ENCODE measurements at regions not wholly inside any gene's neighbourhood (a gene's known extent, or its start where the extent isn't known, plus 50 kb on each side); places are given as distances from the start of the nearest gene placed in this dataset.
A peak's percentile ranks its signal among the peaks of the same experiment; 100 is the strongest.

DNA sequence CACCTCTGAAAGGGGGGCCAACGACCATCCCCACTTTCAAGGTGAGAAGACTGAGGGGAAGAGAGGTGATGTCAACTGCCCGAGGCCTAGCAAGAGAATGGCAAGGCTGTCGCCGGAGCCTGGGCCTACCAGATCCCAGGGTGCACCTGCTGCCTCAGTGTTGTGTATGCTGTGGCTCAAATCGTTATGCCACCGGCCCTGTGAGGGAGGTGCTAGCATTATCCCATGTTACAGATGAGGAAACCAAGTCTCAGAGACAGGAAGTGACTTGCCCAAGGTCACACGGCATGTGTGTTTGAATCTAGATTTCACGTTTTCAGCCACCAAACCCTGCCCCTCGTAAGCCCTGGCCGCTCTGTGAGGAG is 152.5 kb downstream of the CEBPB start:
- no peak for DNase-seq (ENCODE audit: low read depth)

DNA sequence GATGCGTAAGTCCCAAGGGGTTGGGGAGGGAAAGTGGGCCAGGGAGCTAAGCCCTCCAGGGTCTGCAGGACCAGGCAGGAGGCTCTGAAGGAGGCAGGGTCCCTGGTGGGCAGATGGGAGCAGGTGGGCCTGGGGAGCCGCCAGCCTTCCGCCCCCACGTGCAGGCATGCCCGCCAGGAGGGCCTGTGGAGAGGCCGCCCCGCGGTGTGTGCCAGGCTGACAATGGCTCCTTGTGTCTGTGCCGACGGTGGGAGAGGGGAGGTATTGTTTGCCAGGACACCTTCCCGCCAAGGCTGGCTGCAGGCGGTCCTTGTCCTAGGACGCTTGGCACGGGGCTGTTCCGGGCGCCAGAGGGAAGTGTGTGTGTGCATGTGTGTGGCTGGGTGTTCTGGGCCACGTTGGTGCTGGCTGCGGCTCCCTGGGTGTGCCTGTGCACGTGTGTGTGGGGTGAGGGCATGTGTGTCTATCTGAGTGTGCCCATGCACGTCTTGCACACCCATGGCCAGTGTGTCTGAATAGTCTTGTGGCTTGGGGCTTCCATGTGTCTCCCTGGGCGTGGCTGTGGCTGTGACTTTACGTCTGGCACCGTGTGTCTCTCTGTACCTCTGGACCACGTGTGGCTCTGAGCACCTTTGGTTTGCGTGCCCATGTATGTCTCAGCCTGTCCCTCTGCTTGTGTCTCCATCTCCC is 153.0 kb downstream of the CEBPB start:
- no peak for DNase-seq (ENCODE audit: low read depth)

DNA sequence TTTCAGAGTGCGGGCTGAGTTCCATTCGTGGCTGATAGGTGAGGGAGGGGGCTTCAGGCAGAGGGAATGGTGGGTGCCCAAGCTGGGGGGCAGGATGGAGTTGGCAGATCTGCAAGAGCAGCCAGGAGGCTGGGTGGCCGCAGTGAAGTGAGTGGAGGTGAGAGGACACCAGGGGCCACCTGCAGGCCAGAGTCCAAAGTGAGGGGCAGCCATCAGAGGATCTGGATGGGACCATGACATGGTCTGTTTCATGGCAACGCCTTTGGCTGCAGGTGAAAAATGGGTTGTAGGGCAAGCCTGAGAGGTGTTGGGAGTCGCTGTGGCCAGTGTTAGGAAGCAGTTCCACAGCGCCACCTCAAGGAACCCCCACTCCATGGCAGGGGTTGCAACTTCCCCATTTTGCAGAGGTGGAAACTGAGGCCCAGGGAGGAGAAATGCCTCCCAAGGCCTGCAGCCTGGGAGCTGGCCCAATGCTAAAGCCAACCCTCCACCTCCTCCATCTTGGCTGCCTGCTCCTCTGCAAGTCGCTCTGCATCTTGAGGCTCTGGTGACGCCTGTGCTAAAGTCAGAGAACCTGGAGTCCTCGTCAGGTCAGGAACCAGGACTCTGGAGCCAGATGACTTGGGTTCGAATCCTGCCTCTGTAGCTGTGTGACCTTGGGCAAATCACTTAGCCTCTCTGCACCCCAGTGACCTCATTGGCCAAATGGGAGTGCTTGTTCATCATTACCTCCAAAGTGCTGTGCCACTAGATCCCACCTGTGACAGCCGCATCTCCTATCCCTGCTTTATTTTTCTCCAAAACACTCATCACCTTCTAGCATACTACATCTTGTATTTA is 153.8 kb downstream of the CEBPB start:
- no peak for DNase-seq (ENCODE audit: low read depth)

DNA sequence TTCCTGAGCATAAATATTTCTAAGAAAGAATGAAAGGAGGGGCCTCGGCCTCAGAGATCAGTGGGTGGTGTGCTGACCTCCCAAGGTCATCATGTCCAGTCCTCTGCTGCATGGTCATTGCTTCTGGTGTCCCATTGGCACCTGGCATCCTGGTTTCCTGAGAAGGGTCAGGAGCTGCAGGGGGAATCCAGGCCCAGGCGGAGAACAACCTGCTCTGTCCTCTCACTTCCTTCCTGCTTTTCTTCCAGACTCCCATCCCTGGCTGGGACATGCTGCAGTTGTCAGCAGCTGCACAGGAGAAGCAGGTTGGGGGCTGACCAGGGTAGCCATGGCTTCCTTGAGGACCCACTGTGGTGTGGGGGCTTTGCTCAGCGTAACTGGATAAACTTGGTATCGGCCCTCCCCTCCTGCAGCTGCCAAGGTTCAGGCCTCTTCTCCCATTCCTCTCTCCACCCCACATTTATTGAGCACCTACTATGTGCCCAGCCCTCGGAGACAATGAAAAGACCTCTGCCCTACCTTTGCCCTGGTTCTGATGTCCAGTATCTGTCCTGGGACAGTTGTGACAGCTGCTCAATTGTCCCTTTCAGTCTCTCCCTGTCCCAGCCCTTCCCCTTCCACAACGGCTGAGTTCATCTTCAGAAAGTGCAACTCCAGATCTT is 155.2 kb downstream of the CEBPB start:
- DNase-seq (ENCODE audit: low read depth) = no peak

DNA sequence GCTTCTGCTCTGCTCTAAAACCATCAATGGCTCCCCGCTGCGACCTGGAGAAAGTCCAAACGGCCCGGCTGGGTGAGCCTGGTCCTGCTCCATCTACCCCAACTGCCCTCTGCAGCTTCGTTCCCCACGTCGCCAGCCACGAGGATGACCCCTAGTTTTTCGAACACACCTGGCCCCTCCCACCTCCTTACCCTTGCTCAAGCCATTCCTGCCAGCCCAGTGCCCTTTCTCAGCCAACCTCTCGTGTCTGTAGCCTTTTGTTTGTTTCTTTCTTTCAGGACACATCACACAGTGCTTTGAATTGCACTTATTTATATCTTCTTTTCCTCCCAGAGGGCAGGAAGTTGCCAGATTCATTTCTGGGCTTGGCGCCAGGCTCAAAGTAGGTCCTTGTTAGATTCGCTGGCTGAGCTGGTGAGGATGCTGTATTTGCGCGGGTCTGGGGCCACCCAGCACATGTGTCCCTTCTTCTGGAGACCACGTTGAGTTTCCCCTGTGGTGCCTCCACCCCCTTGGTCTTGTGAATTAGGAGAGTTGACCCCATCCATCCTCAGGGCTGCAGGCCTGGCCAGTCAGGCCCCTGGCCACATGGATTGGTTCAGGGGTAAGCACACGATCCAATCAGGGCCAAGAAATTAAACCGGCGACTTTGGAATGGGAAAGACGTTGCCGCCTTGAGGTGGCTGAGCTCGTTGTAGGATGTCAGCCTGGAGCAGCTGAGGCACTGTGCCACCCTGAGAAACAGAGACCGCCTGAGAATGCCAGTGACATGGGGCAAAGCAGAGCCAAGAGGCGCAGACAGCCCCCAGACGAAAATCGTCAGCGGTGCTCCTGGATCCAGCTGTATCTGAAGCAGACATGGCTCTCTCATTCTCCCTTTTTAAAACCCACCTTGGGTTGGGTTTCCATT is 156.0 kb downstream of the CEBPB start:
- DNase-seq (ENCODE audit: low read depth) = peak; percentile 74

DNA sequence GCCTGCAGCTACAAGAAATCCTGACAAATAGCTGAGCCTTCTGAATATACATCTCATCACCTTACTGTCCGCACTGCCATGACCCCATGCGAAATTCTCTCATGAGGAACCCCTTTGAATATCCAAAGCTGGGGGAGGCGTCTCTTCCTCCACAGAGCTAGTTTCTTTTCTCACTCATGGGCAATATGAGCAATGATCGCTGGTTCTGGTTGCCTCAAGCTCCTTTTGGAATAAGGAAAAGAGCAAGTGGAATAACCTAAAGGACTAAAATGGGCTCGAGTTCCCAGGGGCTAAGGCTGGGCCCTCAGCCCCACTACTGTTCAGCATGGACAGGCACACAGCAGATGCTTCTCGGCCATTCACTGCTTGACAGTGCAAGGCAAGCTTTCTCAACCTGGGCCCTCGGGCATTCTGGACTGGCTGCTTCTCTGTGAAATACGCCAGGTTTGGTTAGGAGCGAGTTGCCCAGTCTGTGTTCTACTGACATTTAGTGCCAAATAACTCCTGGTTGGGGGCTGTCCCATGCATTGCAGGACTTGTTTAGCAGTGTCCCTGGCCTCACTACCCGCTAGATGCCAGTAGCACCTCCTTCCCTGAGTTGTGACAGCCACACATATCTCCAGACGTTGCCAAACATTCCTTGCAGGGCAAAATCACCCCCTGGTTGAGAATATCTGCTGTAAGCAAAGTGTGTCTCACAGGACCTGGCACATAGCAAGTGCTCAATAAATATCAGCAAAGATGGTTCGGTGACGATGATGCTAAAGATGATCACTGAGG is 156.8 kb downstream of the CEBPB start:
- DNase-seq (ENCODE audit: low read depth) = no peak

DNA sequence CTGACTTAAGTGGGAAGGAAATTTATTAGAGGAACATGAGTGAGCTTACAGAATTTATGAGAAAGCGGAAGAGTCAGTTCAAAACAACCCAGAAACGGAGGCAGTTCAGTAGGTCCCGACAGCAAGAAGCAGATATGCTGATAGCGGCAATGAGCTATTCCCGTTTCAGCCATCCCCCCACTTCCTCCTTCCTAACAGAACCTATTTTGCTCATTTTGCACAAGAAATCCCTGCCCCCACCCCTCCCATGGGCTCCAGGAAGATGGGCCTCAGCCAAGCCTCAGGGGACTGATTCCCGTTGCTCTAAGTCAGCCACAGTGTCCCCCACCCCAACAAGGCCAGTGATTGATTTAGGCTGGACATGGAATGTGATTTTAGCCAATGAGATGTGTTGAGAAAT is 157.5 kb downstream of the CEBPB start:
- DNase-seq (ENCODE audit: low read depth) = no peak

DNA sequence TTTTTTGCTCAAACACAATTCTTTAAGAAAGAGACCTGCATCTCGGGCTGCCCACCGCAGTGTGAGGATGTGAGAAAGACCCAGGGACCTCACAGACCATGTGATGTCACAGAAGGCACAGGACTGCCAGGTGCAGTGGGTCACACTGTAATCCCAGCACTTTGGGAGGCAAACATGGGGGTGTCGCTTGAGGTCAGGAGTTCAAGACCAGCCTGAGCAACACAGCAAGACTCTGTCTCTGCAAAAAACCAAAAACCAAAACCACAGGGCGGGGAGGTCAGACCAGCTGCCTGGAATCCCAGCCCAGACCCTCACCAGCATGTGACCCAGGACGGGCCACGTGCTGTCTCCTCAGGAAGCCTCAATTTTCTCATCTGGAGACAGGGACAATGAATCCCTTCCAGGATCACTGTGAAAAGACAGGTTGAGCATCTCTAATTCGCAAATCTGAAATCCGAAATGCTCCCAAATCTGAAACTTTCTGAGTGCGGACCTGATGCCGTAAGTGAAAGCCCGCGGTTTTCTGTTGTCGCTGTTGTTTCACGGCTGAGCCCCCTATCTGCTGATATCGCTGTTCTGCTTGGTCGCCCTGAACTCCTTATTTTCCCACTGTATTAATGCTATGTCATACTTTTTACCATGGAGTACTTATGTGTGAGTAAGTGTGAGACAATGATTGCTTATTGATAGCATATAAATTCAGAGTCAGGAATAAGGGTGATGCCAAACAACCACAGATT is 159.5 kb upstream of the PTPN1 start:
- DNase-seq (ENCODE audit: low read depth) = no peak

DNA sequence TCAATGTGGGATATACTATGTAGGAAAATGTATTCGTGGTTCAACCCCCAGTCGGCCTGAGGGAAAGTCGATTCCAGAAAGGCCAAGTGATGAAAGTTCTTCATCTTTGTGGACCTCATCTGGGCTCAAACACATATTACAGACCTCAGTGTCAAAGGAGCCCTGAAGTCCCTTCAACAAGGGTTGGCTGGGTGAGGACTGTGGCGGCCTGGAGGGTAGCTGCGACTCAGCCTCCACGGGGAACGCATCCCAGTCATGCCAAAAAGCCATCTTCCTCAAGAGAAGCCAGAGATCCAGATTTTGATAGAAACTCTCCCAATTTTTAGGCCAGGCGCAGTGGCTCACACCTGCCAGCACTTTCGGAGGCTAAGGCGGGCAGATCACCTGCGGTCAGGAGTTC is 158.6 kb upstream of the PTPN1 start:
- no peak for DNase-seq (ENCODE audit: low read depth)

DNA sequence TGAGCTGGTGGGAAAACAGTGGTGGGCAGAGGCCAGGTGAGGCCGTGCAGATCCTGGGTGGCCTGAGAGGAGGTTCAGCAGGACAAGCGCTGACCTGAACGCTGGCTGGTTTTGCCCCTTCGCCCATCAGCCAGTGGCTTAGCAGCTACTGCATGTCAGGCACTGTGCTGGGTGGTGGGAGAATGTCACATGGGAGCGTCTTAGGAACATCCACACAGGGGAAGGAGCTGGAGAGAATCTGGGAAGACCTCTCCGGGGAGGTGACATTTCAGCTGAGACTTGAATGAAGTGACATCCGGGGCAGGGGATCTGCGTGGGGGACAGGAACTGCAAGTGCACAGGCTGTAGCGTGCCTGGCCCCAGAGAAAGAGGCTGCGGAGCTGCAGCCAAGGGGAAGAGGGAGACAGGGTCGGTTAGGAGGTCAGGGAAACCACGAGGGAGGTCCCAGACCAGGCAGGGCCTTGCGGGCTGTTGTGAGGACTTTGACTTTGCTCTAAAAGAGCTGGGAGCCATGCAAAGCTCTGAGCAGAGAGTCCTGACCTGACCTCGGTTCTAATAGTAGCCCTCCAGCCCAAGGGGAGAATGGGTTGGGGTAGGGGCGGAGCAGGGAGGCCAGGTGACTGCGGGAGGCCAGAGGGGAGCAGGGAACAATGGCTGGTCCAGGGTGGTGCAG is 156.8 kb upstream of the PTPN1 start:
- no peak for DNase-seq (ENCODE audit: low read depth)

DNA sequence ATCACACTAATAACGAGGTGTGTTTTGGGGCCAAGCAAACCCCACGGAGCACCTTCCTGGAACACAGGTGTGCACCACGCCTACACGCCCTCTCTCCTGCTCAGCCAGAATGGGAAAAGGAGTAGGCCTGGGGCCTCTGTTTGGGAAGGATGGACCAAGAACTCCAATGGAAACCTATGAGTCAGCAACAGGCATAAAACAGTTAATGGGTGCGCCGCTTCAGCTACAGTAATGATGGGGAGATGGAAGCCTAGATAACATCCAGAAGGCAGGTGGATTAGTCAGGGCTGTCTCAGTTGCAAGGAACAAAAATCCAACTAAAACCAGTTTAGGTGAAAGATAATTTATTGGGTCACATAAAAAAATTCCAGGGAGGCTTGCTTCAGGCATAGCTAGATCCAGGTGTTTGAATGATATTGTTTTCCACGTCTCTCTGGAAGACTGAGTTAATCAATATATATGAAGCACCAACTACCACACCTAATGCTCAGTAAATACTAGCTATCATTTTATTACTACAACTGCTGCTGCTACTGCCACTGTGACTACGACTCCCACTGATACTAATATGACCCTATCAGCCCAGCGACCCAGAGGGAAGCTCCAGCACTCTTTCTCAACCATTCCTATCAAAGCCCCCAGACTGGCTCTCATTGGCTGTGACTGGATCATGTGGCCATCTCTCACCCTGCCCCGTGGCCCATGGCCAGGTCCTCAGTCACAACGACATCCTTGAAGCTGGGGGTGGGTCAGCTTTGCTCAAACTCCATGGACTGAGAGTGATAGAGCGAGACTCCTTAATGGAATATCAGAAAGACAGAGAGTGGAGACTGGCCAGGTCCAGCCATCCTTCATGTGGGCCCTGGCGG is 155.2 kb upstream of the PTPN1 start:
- DNase-seq (ENCODE audit: low read depth) = no peak

DNA sequence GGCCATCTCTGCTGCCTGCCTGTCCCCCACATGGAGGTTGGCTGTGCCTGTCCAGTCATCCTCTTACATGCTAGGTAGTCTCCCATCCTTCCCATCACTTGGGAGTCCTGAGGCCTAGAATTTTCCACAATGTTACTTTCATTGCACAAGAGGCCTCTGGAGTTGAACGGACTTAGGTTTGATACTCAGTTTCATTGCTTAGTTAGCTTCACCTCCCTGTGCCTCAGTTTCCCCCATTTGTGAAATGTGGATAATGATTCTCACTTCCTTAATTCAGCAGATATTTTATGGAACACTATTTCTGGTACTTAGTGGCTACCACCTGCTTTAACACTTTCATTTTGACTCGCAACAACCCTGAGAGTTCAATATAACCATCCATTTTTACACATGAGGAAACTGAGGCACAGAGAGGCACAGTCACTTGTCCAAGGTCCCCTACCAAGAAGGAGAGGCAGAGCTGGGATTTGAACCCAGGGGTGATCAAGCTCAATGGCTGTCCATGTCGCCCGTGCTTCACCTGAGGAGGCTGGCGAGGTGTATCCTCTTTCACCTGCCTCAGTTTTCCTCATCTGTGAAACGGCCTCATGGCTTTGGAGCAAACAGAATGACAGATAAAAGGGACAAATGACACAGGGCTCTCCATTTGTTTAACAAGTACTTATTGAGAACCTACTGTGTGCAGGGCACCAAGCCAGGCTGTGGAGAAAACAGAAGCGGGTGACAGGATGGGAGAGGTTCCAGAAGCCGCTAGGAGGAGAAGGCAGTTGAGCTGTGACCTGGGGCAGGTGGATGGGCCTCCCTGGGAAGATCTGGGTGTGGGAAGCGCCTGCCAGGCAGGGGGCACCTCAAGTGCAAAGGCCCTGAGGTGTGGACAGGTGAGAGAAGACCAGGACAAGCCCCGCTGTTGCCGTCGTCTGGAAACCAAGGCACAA is 154.3 kb upstream of the PTPN1 start:
- no peak for DNase-seq (ENCODE audit: low read depth)

DNA sequence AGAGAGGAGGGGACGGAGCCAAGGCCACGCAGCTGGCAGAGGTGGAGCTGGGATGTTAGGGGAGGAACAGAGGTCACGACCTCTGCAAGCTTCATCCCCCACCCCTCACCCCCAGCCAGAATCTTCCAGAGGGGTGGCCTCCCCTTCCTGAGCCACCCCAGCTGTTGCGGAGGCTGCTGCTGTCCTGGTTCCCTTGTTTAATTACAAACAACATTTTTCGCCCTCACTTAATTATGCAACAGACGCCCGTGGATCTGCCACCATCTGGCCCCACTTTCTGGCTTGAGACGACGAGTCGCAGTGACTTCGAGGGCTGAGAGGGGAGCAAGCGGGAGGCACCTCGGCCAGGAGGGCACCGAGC is 153.7 kb upstream of the PTPN1 start:
- DNase-seq (ENCODE audit: low read depth) = no peak

DNA sequence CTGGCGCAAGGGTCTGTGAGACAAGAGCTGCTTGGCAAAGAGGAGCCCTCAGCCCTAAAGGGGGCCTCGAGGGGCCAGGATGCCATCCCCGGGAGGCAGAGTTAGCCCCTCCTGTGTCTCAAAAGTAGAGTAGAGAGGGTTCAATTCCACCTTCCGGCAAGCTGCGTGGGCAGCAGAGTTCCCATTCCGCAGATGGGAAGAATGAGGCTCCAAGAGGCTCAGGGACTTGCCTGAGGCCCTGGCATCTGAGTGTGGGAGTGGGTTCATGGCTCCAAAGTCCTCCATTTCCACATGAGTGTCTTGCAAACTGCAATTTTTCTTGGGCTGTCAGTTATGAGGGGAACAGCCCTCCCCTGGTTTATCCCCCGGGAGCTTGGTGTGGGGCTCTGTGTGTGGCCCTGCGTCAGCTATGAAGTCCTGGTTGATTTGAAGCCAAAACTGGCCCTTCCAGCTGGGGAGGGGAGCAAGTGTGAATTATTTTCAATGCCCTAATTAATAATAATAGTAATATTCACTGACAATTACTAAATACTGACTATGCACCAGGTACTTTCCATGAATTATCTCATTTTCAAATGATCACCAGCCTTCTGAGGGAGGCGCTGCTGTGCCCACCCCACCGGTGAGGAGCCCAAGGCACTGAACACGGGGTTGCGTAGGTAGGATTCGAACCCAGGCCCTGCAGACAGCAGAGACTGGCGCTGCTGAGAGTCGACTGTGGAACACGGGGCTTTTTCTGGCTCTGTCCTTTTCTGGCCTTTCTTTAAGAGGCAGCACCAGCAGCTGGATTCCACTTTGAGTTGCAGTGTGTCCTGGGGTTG is 153.0 kb upstream of the PTPN1 start:
- no peak for DNase-seq (ENCODE audit: low read depth)

DNA sequence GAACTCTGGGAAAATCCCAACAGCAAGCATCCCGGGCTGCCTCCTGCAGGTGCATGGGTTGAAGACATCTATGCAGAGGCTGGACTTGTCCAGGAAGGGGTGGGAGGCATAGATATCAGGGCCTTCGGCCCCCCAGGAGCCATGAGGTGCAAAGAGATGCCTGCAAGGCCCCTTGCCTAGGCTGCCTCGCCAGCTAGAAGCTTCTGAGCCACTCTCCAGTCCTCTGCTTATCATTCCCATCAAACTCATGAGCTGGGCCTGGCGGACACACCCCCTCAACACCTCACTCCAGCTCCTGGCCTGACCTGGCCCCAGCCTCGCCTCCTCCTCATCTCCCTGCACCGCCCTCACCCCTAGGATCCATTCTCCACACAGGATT is 152.4 kb upstream of the PTPN1 start:
- DNase-seq (ENCODE audit: low read depth) = no peak

DNA sequence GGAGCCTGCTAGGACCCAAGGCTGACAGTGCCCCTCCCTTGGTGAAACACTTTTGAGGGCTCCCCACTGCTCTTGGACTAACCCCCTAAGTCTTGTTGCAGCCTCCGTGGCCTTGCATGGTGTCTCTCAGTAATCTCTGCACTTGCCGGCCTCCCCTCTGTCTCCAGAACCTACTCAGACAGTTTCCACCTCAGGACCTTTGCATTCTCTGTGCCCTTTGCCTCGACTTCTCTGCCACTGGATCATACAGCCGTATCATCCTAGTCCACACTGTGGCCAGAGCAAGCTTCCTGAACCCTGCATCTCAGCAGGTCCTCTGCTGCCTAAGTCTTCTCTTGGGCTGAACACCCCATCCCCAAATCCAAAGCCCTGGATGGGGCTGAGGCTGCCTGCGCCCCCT is 152.0 kb upstream of the PTPN1 start:
- DNase-seq (ENCODE audit: low read depth) = no peak

DNA sequence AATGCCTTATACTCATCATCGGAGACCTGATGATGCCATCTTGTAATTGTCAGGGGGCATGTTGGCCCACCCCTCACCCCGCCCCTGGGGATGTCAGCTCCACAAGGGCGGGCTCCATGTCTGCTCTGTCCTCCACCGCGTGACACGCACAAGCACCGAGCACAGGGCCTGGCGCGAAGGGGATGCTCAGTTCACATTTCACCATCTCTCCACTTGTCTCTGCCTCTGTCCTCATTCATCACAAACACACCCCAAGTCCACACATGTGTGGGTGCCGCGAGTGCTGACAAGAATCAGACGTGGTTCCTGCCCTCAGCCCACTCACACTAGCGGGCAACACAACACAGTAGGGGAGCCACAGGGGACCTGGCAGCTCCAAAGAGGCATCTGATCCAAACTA is 151.2 kb upstream of the PTPN1 start:
- DNase-seq (ENCODE audit: low read depth) = no peak
